Neutrophil (primary cell): ENCODE measurements at regions not wholly inside any gene's neighbourhood (a gene's known extent, or its start where the extent isn't known, plus 50 kb on each side); places are given as distances from the start of the nearest gene placed in this dataset.

Source experiments
- H3K27ac ChIP-seq: fragments of 200-600 bp; sonication (generic); 2 replicates; pipeline ENCODE4 v1.5.1; 2016; ENCODE audit warnings: mild to moderate bottlenecking, moderate library complexity
- H3K27me3 ChIP-seq: fragments of 200-600 bp; sonication (generic); 2 replicates; pipeline ENCODE4 v1.6.0; 2016; ENCODE audit warnings: mild to moderate bottlenecking
- H3K36me3 ChIP-seq: fragments of 200-600 bp; sonication (generic); 2 replicates; pipeline ENCODE4 v1.5.1; 2017
- H3K4me1 ChIP-seq, 2 experiments: fragments of 200-600 bp in 1 of 2; sonication (generic) in 1 of 2; 1 replicate in 1 of 2; 2 replicates in 1 of 2; pipeline versions ENCODE4 v1.5.1 to v1.6.1; 2013 to 2016; ENCODE audit warnings: low read depth in 1 of 2, low read length in 1 of 2, mild to moderate bottlenecking in 1 of 2, moderate library complexity in 1 of 2; ENCODE audit not compliant: control insufficient read depth in 1 of 2, insufficient read depth in 1 of 2
- H3K4me3 ChIP-seq, 2 experiments: fragments of 200-600 bp in 1 of 2; sonication (generic) in 1 of 2; 1 replicate in 1 of 2; 2 replicates in 1 of 2; pipeline ENCODE4 v1.5.1; 2013 to 2016; ENCODE audit warnings: low read depth in 1 of 2, low read length in 1 of 2, mild to moderate bottlenecking in 1 of 2, moderate library complexity in 1 of 2
- H3K9me3 ChIP-seq: fragments of 200-600 bp; sonication (generic); 2 replicates; pipeline ENCODE4 v1.5.1; 2016
- TF ChIP-seq, protein P1 (sequence below): fragments of 200-600 bp; sonication (generic); IDR thresholded peaks from 2 replicates; pipeline ENCODE4 v1.5.1; 2016; ENCODE audit warnings: antibody characterized with exemption

GRCh38 chr18:4847056-4847455, 350.0 kb downstream of the AKAIN1 start:
- Histone ChIP-seq H3K36me3 (no peaks in the 10 kb centered on the region), H3K9me3 (no peaks in the 10 kb centered on the region), H3K4me1 (no peaks in the 10 kb centered on the region), H3K27ac (no peak overlapping the region), H3K4me3 (no peak overlapping the region), H3K27me3 (no peaks in the 10 kb centered on the region)
- TF ChIP-seq, protein P1, sequence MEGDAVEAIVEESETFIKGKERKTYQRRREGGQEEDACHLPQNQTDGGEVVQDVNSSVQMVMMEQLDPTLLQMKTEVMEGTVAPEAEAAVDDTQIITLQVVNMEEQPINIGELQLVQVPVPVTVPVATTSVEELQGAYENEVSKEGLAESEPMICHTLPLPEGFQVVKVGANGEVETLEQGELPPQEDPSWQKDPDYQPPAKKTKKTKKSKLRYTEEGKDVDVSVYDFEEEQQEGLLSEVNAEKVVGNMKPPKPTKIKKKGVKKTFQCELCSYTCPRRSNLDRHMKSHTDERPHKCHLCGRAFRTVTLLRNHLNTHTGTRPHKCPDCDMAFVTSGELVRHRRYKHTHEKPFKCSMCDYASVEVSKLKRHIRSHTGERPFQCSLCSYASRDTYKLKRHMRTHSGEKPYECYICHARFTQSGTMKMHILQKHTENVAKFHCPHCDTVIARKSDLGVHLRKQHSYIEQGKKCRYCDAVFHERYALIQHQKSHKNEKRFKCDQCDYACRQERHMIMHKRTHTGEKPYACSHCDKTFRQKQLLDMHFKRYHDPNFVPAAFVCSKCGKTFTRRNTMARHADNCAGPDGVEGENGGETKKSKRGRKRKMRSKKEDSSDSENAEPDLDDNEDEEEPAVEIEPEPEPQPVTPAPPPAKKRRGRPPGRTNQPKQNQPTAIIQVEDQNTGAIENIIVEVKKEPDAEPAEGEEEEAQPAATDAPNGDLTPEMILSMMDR, result no peak

GRCh38 chr18:4844320-4844719, 352.7 kb downstream of the AKAIN1 start:
- no peak overlapping the region for H3K4me3 ChIP-seq
- H3K4me1 ChIP-seq, result no peaks in the 10 kb centered on the region
- H3K9me3 ChIP-seq, result no peaks in the 10 kb centered on the region
- H3K27ac ChIP-seq, result no peak overlapping the region
- TF ChIP-seq, protein P1, result no peak
- H3K36me3 ChIP-seq, result no peaks in the 10 kb centered on the region
- no peaks in the 10 kb centered on the region for H3K27me3 ChIP-seq

GRCh38 chr18:4843771-4844170, 353.3 kb downstream of the AKAIN1 start:
- TF ChIP-seq, protein P1, result no peak
- Histone ChIP-seq H3K4me1 (no peaks in the 10 kb centered on the region), H3K9me3 (no peaks in the 10 kb centered on the region)

DNA sequence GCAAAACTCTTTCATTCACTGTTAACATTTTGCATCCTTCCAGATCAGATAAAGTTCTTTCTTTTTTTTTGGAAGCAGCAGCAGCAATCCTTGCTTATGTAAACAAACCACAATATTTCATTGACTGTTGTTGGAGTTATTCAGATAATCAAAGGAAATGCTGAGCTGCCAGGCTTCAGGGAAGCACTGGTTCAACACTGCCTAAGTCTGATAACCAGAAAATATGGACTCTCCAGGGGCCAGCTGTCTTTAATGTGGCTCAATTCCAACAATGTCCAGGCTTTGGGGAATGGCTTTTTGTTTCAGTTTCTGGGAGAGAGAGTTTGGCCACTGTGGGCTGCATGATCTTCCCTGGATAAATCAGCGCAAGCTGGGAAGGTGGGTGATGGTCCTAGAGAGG, 354.3 kb downstream of the AKAIN1 start:
- TF ChIP-seq, protein P1, result no peak
- Histone ChIP-seq H3K27ac (no peak overlapping the region), H3K4me3 (no peak overlapping the region), H3K27me3 (no peaks in the 10 kb centered on the region), H3K9me3 (no peaks in the 10 kb centered on the region), H3K36me3 (no peaks in the 10 kb centered on the region), H3K4me1 (no peaks in the 10 kb centered on the region)

More at GRCh38 chr18:4843771-4844170, 353.3 kb downstream of the AKAIN1 start:
- Histone ChIP-seq H3K4me3 (no peak overlapping the region), H3K27me3 (no peaks in the 10 kb centered on the region), H3K27ac (no peak overlapping the region), H3K36me3 (no peaks in the 10 kb centered on the region)

- no peaks in the 10 kb centered on the region for H3K9me3 ChIP-seq
- H3K4me1 ChIP-seq, result no peaks in the 10 kb centered on the region
- no peaks in the 10 kb centered on the region for H3K27me3 ChIP-seq
- TF ChIP-seq, protein P1, result no peak
- no peak overlapping the region for H3K4me3 ChIP-seq
- no peak overlapping the region for H3K27ac ChIP-seq
- H3K36me3 ChIP-seq, result no peaks in the 10 kb centered on the region
Measured at GRCh38 chr18:4842287-4842686, 354.8 kb downstream of the AKAIN1 start.

DNA sequence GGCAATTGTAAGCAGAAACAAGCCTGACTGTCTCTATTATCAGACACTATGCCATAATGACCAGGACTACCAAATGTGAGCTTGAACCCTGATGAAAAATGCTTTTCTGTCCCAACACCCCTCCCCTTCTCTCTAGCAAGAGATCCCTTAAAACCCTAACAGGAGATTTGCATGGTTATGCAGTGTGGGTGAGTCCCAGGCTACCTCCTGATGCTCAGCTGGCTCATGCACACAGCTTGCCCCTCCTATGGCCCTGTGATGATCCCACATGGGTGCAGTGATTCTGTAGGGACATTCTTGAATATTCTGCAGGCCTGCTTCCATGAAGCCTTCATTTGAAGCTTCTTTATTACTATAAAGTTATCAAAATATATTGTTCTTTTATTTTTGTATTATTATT, 357.4 kb downstream of the AKAIN1 start:
- Histone ChIP-seq H3K27ac (no peak overlapping the region), H3K9me3 (no peaks in the 10 kb centered on the region), H3K4me3 (no peak overlapping the region), H3K36me3 (no peaks in the 10 kb centered on the region), H3K4me1 (no peaks in the 10 kb centered on the region), H3K27me3 (no peaks in the 10 kb centered on the region)
- TF ChIP-seq, protein P1, result no peak
